Heart right ventricle (tissue), 16 donors: ENCODE measurements at regions not wholly inside any gene's neighbourhood (a gene's known extent, or its start where the extent isn't known, plus 50 kb on each side); places are given as distances from the start of the nearest gene placed in this dataset.

Experiments used
- ATAC-seq, 8 donors: fragments of 200-7000 bp; cut with Tn5 transposase; one replicate each; pipeline ENCODE4 v1.9.1; 2020; ENCODE audit warnings: mild to moderate bottlenecking in 8 of 8, moderate library complexity in 8 of 8, moderate number of reproducible peaks in 1 of 8
- DNase-seq, 2 donors: peaks; one replicate each; pipeline ENCODE4 v3.0.0-alpha.2; 2020
- H3K27ac ChIP-seq, 10 donors: fragments of 200-600 bp; sonication (generic) in 2 of 10; one replicate each; pipeline versions ENCODE4 v1.5.0 to v1.8.0; 2020 to 2022; ENCODE audit warnings: mild to moderate bottlenecking in 3 of 10
- H3K27me3 ChIP-seq, 7 donors: fragments of 200-600 bp; one replicate each; pipeline ENCODE4 v1.8.0; 2021 to 2022; ENCODE audit warnings: mild to moderate bottlenecking in 2 of 7
- H3K36me3 ChIP-seq, 9 donors: fragments of 200-600 bp; sonication (generic) in 1 of 9; one replicate each; pipeline versions ENCODE4 v1.5.0 to v1.8.0; 2020 to 2022; ENCODE audit warnings: mild to moderate bottlenecking in 2 of 9
- H3K4me1 ChIP-seq, 9 donors: fragments of 200-600 bp; sonication (generic) in 1 of 9; one replicate each; pipeline versions ENCODE4 v1.5.0 to v1.8.0; 2020 to 2022; ENCODE audit warnings: mild to moderate bottlenecking in 4 of 9
- H3K4me3 ChIP-seq, 10 donors: fragments of 200-600 bp; sonication (generic) in 2 of 10; one replicate each; pipeline versions ENCODE4 v1.5.0 to v1.8.0; 2020 to 2022; ENCODE audit warnings: mild to moderate bottlenecking in 7 of 10, moderate library complexity in 2 of 10
- H3K9me3 ChIP-seq, 11 donors: fragments of 200-600 bp in 10 of 11; sonication (generic) in 2 of 11; one replicate each; pipeline versions ENCODE4 v1.5.0 to v1.8.0; 2013 to 2022; ENCODE audit warnings: mild to moderate bottlenecking in 2 of 11, control low read depth in 1 of 11, moderate library complexity in 1 of 11
- WGBS, 2 donors: extraction: QIAGEN DNeasy Blood & Tissue Kit; methylation state at CpG; one replicate each; pipeline ENCODE4 v1.1.7; 2013; ENCODE audit warnings: inconsistent platforms in 1 of 2; 5-methylcytosine and 5-hydroxymethylcytosine counted together
- intact Hi-C, 10 donors: fragments of 100-400 bp; cut with DNase I; formaldehyde crosslinking; loops; one replicate each; pipeline versions ENCODE4 v1.11.1 to v1.14.2; 2022
- TF ChIP-seq, protein P1 (sequence below), 9 donors: fragments of 200-600 bp; sonication (generic) in 2 of 9; IDR thresholded peaks; one replicate each; pipeline versions ENCODE4 v1.5.0 to v1.8.0; 2021 to 2022; ENCODE audit warnings: antibody characterized with exemption in 9 of 9, mild to moderate bottlenecking in 5 of 9, moderate library complexity in 1 of 9
- donor health status: Arrhythmogenic right ventricular cardiomyopathy.
- donor health status: ischemic (EF 13 %, LVEDD 7.1; RV severe dilation, severe dysfunction).
- donor health status: healthy with polysubstance abuse.
- donor health status: DM: no; HTN: yes; CAD: no.
- donor health status: DM: no; HTN: no; CAD: no.
- donor health status: ischemic (EF 25% LVEDD 6.9; RV normal size, moderate dysfunction).
- donor health status: ischemic (EF 25% LVEDD 5.7; RV mildly dilated, moderate dysfunction).
- donor health status: healthy.
- donor health status: DM: yes; HTN: yes; CAD: no.
- donor health status: Ischemic cardiomyopathy.
- donor health status: ischemic (EF 35%, LVEDD 5.7; RV mildly dilated, moderate dysfunction).
- donor health status: nonischemic (EF 11% LVEDD 7.7; RV severe dilation, severe dysfunction).
- donor health status: DM: yes; HTN: yes; CAD: no.
- donor health status: PGD.
- donor health status: ischemic (EF 29% LVEDD 5.4; RV normal size, mild dysfunction).
- donor health status: nonischemic (EF 23%, LVEDD 6.1; RV moderate dilation, normal function).

GRCh38 chr2:223467196-223467595 lies 135.0 kb downstream of the SCG2 start:
- Histone ChIP-seq H3K9me3 (peaks cover 0 to 4% (median 0%) of the 10 kb centered on the region in 11 donors), H3K4me3 (no peak overlapping the region), H3K27me3 (no peaks in the 10 kb centered on the region), H3K4me1 (peaks cover 0 to 41% (median 4%) of the 10 kb centered on the region in 9 donors), H3K36me3 (no peaks in the 10 kb centered on the region), H3K27ac (no peak overlapping the region)
- DNase-seq (no peak), ATAC-seq (no peak)
- WGBS, 2 donors = 53 to 71% methylated on average over 2 of the region's 2 CpGs
- TF ChIP-seq, protein P1, sequence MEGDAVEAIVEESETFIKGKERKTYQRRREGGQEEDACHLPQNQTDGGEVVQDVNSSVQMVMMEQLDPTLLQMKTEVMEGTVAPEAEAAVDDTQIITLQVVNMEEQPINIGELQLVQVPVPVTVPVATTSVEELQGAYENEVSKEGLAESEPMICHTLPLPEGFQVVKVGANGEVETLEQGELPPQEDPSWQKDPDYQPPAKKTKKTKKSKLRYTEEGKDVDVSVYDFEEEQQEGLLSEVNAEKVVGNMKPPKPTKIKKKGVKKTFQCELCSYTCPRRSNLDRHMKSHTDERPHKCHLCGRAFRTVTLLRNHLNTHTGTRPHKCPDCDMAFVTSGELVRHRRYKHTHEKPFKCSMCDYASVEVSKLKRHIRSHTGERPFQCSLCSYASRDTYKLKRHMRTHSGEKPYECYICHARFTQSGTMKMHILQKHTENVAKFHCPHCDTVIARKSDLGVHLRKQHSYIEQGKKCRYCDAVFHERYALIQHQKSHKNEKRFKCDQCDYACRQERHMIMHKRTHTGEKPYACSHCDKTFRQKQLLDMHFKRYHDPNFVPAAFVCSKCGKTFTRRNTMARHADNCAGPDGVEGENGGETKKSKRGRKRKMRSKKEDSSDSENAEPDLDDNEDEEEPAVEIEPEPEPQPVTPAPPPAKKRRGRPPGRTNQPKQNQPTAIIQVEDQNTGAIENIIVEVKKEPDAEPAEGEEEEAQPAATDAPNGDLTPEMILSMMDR (IDR thresholded peaks at IDR 0.05) = no peak
- intact Hi-C loops = loop anchor here in 1 of 10 donors (10.0 kb wide), 1 partner anchor 328 kb away; no protein-coding TSS in a partner anchor

DNA sequence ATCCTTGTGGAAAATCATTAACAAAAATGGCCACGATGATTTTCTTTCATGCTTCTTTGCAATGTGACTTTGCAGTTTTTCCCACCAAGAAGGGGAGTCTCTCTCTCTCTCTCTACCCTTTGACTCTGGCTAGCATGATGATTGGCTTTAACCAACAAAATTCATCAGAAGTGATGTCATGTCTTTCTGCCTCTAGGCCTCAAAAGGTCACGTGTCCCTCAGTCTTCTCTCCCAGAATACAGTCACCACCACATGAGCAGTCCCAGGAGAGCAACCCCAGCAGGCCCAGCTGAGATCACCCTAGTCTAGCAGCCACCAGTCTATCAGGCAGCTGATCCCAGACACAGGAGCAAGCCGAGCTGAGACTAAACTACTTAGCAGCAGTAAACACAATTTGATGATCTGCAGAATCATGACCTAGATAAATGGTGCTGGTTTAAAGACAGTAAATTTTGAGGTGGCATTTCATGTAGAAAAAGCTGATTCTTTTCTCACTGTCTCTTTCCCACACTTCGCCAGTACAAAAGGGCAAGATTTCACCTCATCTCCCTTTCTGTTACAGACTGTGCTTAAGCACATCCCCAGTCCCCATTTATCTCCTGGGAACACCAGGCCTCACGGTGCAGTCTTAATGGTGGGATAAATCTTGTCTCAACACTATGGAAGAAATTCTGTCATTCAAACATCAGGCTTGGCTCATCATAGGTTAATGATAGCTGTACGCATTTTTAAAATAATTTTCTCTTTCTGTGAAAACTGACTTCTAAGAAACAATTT lies 132.7 kb downstream of the SCG2 start:
- TF ChIP-seq, protein P1 (IDR thresholded peaks at IDR 0.05) = no peak
- Histone ChIP-seq H3K27me3 (no peaks in the 10 kb centered on the region), H3K4me1 (peaks cover 0 to 37% (median 4%) of the 10 kb centered on the region in 9 donors), H3K27ac (peak overlapping the region; percentile 18 to 77 (median 64)), H3K4me3 (no peak overlapping the region), H3K36me3 (no peaks in the 10 kb centered on the region), H3K9me3 (peaks cover 0 to 3% (median 0%) of the 10 kb centered on the region in 11 donors)
- ATAC-seq = peak; percentile 54 to 90 (median 87)
- DNase-seq = peak; percentile 39 to 73
- intact Hi-C loops = loop anchor here in 2 of 10 donors (10.0 kb wide), 2 partner anchors 125 to 325 kb away; no protein-coding TSS in a partner anchor
- 61 to 70% methylated on average over 6 of the region's 6 CpGs for WGBS, 2 donors

GRCh38 chr2:223470602-223471001 lies 131.6 kb downstream of the SCG2 start:
- Histone ChIP-seq H3K27ac (peak overlapping the region in 7 of 10 donors; percentile 17 to 67 (median 55)), H3K4me1 (peaks cover 0 to 27% (median 4%) of the 10 kb centered on the region in 9 donors), H3K9me3 (no peaks in the 10 kb centered on the region), H3K36me3 (no peaks in the 10 kb centered on the region), H3K27me3 (no peaks in the 10 kb centered on the region), H3K4me3 (no peak overlapping the region)
- no peak for ATAC-seq
- intact Hi-C loops = loop anchor here in 1 of 10 donors (10.0 kb wide), 1 partner anchor 124 kb away; no protein-coding TSS in a partner anchor
- WGBS, 2 donors = 30 to 57% methylated on average over 2 of the region's 2 CpGs
- TF ChIP-seq, protein P1 (IDR thresholded peaks at IDR 0.05) = no peak
- DNase-seq = no peak

DNA sequence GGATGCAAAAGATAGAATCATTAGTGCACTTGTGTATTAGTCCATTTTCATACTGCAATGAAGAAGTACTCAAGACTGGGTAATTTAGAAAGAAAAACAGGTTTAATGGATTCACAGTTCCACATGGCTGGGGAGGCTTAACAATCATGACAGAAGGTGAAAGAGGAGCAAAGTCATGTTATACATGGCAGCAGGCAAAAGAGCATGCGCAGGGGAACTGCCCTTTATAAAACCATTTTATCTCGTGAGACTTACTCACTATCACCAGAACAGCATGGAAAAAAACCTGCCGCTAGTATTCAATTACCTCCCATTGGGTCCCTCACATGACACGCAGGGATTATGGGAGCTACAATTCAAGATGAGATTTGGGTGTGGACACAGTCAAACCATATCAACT lies 129.4 kb downstream of the SCG2 start:
- peaks cover 0 to 14% (median 4%) of the 10 kb centered on the region in 9 donors for H3K4me1 ChIP-seq
- 92 to 93% methylated on average over 4 of the region's 4 CpGs for WGBS, 2 donors
- H3K36me3 ChIP-seq = no peaks in the 10 kb centered on the region
- H3K27me3 ChIP-seq = no peaks in the 10 kb centered on the region
- ATAC-seq (no peak), DNase-seq (no peak)
- TF ChIP-seq, protein P1 (IDR thresholded peaks at IDR 0.05) = no peak
- no peak overlapping the region for H3K27ac ChIP-seq
- intact Hi-C loops = loop anchor here in 1 of 10 donors (10.0 kb wide), 1 partner anchor 122 kb away; no protein-coding TSS in a partner anchor
- H3K9me3 ChIP-seq = no peaks in the 10 kb centered on the region
- H3K4me3 ChIP-seq = no peak overlapping the region
